Common myeloid progenitor, CD34-positive (primary cell): ENCODE measurements at regions not wholly inside any gene's neighbourhood (a gene's known extent, or its start where the extent isn't known, plus 50 kb on each side); places are given as distances from the start of the nearest gene placed in this dataset.
"Not testable (repeated sequence)": the region's sequence is repeated elsewhere in the genome, so short reads cannot be mapped to it uniquely, and the experiment has no call there.

ENCODE experiments used
- CTCF ChIA-PET: fragments of 350-600 bp; sonication (Branson Sonifier 250); formaldehyde crosslinking; loops from one replicate; lab custom pipeline; 2021; ENCODE audit warnings: antibody characterized with exemption; lab: Charles Lee
- POLR2A ChIA-PET: fragments of 350-600 bp; sonication (Branson Sonifier 250); formaldehyde crosslinking; loops from one replicate; lab custom pipeline; 2021; ENCODE audit warnings: antibody characterized with exemption; lab: Charles Lee
- DNase-seq, 3 donors: peaks; one replicate each; pipeline versions ENCODE4 v3.0.0 to v3.0.0-alpha.2; 2013
- H3K27ac ChIP-seq, 2 experiments: 1 replicate in 1 of 2; 2 replicates in 1 of 2; pipeline ENCODE4 v1.7.0; 2013; ENCODE audit warnings: inconsistent platforms in 2 of 2, low read length in 2 of 2, mild to moderate bottlenecking in 2 of 2, low read depth in 1 of 2, moderate library complexity in 1 of 2; ENCODE audit not compliant: severe bottlenecking in 2 of 2, insufficient read depth in 1 of 2, poor library complexity in 1 of 2
- H3K27me3 ChIP-seq, 5 experiments: replicated peaks in 2 of 5; 1 replicate in 3 of 5; 2 replicates in 2 of 5; pipeline versions ENCODE4 v1.6.1 to v1.7.0; 2013; ENCODE audit warnings: low read length in 4 of 5, mild to moderate bottlenecking in 2 of 5, moderate library complexity in 2 of 5, inconsistent platforms in 1 of 5; ENCODE audit not compliant: insufficient read depth in 5 of 5, control insufficient read depth in 4 of 5
- H3K36me3 ChIP-seq, 4 experiments: 1 replicate in 2 of 4; 2 replicates in 2 of 4; pipeline versions ENCODE4 v1.6.1 to v1.7.0; 2013; ENCODE audit warnings: low read length in 3 of 4, control low read depth in 1 of 4, mild to moderate bottlenecking in 1 of 4; ENCODE audit not compliant: control insufficient read depth in 4 of 4, insufficient read depth in 4 of 4
- H3K4me1 ChIP-seq, 4 experiments: 1 replicate in 3 of 4; 2 replicates in 1 of 4; pipeline versions ENCODE4 v1.6.1 to v1.7.1; 2013; ENCODE audit warnings: low read length in 3 of 4, mild to moderate bottlenecking in 3 of 4, control low read depth in 1 of 4, inconsistent platforms in 1 of 4, moderate library complexity in 1 of 4; ENCODE audit not compliant: control insufficient read depth in 4 of 4, insufficient read depth in 4 of 4; ENCODE audit errors: control extremely low read depth in 1 of 4
- H3K4me3 ChIP-seq, 7 experiments: 1 replicate in 4 of 7; 2 replicates in 3 of 7; pipeline versions ENCODE4 v1.5.1 to v1.7.0; 2013; ENCODE audit warnings: mild to moderate bottlenecking in 7 of 7, low read length in 6 of 7, moderate library complexity in 6 of 7, inconsistent platforms in 2 of 7, low read depth in 2 of 7, control low read depth in 1 of 7; ENCODE audit not compliant: insufficient read depth in 4 of 7, control insufficient read depth in 1 of 7; ENCODE audit errors: extremely low read depth in 1 of 7
- H3K9me3 ChIP-seq, 5 experiments: 1 replicate in 4 of 5; 2 replicates in 1 of 5; pipeline versions ENCODE4 v1.6.1 to v1.7.1; 2013; ENCODE audit warnings: low read length in 4 of 5, mild to moderate bottlenecking in 2 of 5, inconsistent platforms in 1 of 5, low read depth in 1 of 5, moderate library complexity in 1 of 5; ENCODE audit not compliant: control insufficient read depth in 4 of 5, insufficient read depth in 2 of 5; ENCODE audit errors: control extremely low read depth in 1 of 5
- WGBS: methylation state at CpG from one replicate; pipeline ENCODE4 v1.1.5; 2013; ENCODE audit not compliant: insufficient coverage; 5-methylcytosine and 5-hydroxymethylcytosine counted together

- H3K27me3 ChIP-seq, H3K4me3 ChIP-seq, H3K4me1 ChIP-seq, POLR2A ChIA-PET, CTCF ChIA-PET, H3K9me3 ChIP-seq, H3K27ac ChIP-seq, H3K36me3 ChIP-seq: not testable (repeated sequence)
- peak in 2 of 3 donors; percentile 17 to 49 for DNase-seq
- 91% methylated on average over 3 of the region's 3 CpGs for WGBS
Measured at GRCh38 chr12:48409938-48410337, 59.2 kb upstream of the ZNF641 start.

DNA sequence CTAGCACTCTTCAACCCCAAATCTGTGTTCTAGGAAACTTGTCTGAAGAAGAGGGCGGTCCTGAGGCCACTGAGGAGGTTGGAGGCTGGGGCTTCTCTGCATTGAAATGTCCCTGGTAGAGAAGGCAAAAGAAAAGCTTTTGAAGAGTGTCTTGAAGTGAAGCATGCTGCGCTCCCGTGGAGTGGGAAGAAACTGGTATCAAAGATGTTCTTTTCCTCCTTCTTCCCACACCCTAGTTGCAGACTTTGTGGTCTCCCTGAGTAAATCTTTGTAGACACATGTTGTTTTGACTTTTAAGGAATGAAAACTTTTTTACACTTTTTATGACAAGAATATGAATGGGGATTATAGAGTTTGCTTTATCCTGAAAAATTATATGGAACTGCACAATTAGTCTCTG, 59.0 kb upstream of the ANP32D start:
- Histone ChIP-seq H3K27ac (no peak overlapping the region), H3K36me3 (no peaks in the 10 kb centered on the region), H3K4me3 (no peak overlapping the region), H3K9me3 (peaks cover 0 to 6% (median 0%) of the 10 kb centered on the region in 5 experiments), H3K4me1 (no peaks in the 10 kb centered on the region), H3K27me3 (no peaks in the 10 kb centered on the region)
- POLR2A ChIA-PET, result no interaction called here
- no peak for DNase-seq
- CTCF ChIA-PET, result no interaction called here
- WGBS, result no CpG with 5 or more reads among the region's 3 CpGs

- CTCF ChIA-PET, result no interaction called here
- WGBS, result 100% methylated on average over 1 of the region's 4 CpGs
Measured at GRCh38 chr12:48414021-48414420, 58.3 kb upstream of the ANP32D start.

DNA sequence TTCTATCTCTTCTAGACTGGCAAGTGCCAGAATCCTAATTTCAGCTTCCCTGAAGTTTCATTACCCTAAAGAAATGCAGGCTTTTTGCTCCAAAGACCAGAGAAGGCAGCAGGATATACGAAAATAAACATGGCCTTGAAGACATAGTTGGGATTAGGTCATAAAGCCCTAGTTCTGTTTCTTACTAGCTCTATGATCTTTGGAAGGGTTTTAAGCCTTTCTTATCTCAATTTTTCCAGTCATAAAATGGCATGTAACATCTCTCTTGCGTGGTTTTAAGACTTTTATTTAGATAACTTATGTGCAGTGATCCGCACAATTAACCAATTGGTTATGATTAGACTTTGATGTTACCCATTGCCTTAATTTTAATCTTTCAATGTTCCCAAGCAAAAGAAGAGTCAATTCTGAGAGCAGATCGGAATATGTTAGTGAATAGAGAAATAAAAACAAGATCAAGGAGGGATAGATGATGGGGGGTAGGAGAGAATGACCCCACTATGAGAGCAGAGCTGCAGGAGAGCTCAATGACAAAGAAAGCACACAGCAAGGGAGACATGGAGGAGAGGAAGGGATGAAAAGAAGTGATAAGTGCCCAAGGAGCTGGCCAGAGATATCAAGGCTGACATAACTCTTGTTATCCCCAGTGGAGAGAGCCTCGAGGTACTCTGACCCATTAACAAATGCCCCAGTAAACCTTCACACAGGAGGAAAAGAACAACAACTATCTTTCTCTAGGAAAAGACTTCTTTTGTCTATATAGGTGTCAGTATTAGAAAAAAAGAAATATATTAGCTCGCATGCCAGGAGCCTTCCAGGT, 53.0 kb upstream of the ANP32D start:
- H3K27ac ChIP-seq, result no peak overlapping the region
- 20% methylated on average over 1 of the region's 6 CpGs for WGBS
- DNase-seq, result no peak

More at GRCh38 chr12:48414021-48414420, 58.3 kb upstream of the ANP32D start:
- Histone ChIP-seq H3K9me3 (peaks cover 0 to 6% (median 0%) of the 10 kb centered on the region in 5 experiments), H3K27ac (no peak overlapping the region), H3K36me3 (no peaks in the 10 kb centered on the region), H3K27me3 (no peaks in the 10 kb centered on the region), H3K4me3 (no peak overlapping the region), H3K4me1 (no peaks in the 10 kb centered on the region)
- POLR2A ChIA-PET, result no interaction called here
- no peak for DNase-seq

DNA sequence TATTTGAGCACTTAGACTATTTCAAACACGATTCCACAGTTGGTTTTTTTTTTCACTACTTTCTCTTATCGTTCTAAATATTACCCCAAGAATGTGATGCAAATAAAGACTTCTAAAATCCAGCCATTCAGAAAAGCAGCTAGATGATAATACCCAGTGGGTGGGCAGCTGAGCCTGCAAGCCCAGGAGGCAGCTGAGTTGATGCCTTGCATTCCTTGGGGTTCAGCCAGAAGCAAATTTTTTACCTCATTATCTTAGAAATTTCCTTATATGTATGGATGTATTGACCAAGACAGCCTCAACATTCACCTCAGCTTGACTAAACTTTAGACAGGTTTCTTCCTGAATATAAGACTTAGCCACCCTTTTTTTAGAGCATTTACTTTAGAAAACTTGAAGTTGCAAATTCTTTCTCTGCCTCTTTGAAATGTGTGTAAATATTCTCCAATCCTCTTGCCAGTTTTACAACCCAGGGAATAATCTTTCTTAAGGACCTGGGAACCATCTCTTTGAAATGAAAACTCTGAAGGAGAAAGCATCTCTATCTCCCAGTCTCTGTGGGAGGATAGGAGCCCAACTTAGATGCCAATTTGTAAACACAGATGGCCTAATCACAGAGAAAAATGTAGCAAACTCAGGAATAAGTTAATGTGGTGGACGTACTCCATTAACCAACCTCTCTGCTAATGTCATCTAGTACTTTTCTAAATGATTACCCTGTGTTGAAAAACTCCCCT, 52.2 kb upstream of the ANP32D start:
- no peaks in the 10 kb centered on the region for H3K36me3 ChIP-seq
- WGBS, result 50% methylated on average over 1 of the region's 3 CpGs
- H3K27ac ChIP-seq, result no peak overlapping the region
- POLR2A ChIA-PET, result no interaction called here
- H3K27me3 ChIP-seq, result no peaks in the 10 kb centered on the region
- no peak for DNase-seq
- no peaks in the 10 kb centered on the region for H3K9me3 ChIP-seq
- no peaks in the 10 kb centered on the region for H3K4me1 ChIP-seq
- CTCF ChIA-PET, result no interaction called here
- no peak overlapping the region for H3K4me3 ChIP-seq

More for the DNA sequence above, 53.0 kb upstream of the ANP32D start:
- Histone ChIP-seq H3K9me3 (no peaks in the 10 kb centered on the region), H3K4me3 (no peak overlapping the region), H3K36me3 (no peaks in the 10 kb centered on the region), H3K4me1 (no peaks in the 10 kb centered on the region), H3K27me3 (no peaks in the 10 kb centered on the region)
- ChIA-PET POLR2A (no interaction called here), CTCF (no interaction called here)

- POLR2A ChIA-PET, result no interaction called here
- H3K4me3 ChIP-seq, result no peak overlapping the region
- H3K4me1 ChIP-seq, result no peaks in the 10 kb centered on the region
- no peaks in the 10 kb centered on the region for H3K36me3 ChIP-seq
- H3K27me3 ChIP-seq, result no peaks in the 10 kb centered on the region
- no peaks in the 10 kb centered on the region for H3K9me3 ChIP-seq
- H3K27ac ChIP-seq, result no peak overlapping the region
- DNase-seq, result peak in 2 of 3 donors; percentile 9 to 40
- no CpG with 5 or more reads among the region's 1 CpG for WGBS
- CTCF ChIA-PET, result no interaction called here
Measured at GRCh38 chr12:48422060-48422459, 50.3 kb upstream of the ANP32D start.
